ENCODE measurements at regions not wholly inside any gene's neighbourhood (a gene's known extent, or its start where the extent isn't known, plus 50 kb on each side); places are given as distances from the start of the nearest gene placed in this dataset.

GRCh38 chr1:196071447-196071846, 536.8 kb downstream of the KCNT2 start:
- no peak for TF ChIP-seq CTCF (IDR thresholded peaks at IDR 0.05 in 4 of 5, conservative IDR thresholded peaks at IDR 0.05 in 1 of 5)
- no peak for TF ChIP-seq POLR2A (IDR thresholded peaks at IDR 0.05)
